Left cardiac atrium (tissue), 4 donors: ENCODE measurements at regions not wholly inside any gene's neighbourhood (a gene's known extent, or its start where the extent isn't known, plus 50 kb on each side); places are given as distances from the start of the nearest gene placed in this dataset.
"Not testable (repeated sequence)": the region's sequence is repeated elsewhere in the genome, so short reads cannot be mapped to it uniquely, and the experiment has no call there.

ENCODE experiments used
- ATAC-seq, 2 donors: fragments of 200-7000 bp; cut with Tn5 transposase; one replicate each; pipeline ENCODE4 v1.9.1; 2020; ENCODE audit warnings: mild to moderate bottlenecking in 2 of 2, moderate library complexity in 2 of 2
- DNase-seq: peaks from one replicate; pipeline ENCODE4 v3.0.0-alpha.2; 2020
- intact Hi-C, 2 donors: fragments of 100-400 bp; cut with DNase I; formaldehyde crosslinking; loops; one replicate each; pipeline versions ENCODE4 v1.14.1 to v1.15.1; 2022 to 2023
- donor health status: DM: no; HTN: yes; CAD: no.
- donor health status: DM: no; HTN: yes; CAD: no; lungs with severe emphysema.
- donor health status: DM: yes; HTN: yes; CAD: no.
- donor health status: Dilated cardiomyopathy.

DNA sequence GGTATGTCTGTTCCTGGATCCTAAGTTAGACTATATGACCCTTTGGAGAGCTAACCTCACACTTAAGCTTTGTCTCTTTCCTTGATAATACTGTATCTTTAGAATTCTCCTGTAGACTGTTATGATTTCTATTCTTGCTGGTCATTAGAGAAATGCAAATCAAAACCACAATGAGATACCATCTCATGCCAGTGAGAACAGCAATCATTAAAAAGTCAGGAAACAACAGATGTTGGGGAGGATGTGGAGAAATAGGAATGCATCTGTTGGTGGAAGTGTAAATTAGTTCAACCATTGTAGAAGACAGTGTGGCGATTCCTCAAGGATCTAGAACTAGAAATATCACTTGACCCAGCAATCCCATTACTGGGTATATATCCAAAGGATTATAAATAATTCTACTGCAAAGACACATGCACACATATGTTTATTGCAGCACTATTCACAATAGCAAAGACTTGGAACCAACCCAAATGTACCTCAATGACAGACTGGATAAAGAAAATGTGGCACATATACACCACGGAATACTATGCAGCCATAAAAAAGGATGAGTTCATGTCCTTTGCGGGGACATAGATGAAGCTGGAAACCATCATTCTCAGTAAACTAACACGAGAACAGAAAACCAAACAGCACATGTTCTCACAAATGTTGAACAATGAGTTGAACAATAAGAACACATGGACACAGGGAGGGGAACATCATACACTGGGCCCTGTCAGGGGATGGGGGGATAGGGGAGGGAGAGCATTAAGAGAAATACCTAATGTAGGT lies 867.8 kb upstream of the ADGRB3 start:
- intact Hi-C loops, ATAC-seq, DNase-seq: not testable (repeated sequence)

DNA sequence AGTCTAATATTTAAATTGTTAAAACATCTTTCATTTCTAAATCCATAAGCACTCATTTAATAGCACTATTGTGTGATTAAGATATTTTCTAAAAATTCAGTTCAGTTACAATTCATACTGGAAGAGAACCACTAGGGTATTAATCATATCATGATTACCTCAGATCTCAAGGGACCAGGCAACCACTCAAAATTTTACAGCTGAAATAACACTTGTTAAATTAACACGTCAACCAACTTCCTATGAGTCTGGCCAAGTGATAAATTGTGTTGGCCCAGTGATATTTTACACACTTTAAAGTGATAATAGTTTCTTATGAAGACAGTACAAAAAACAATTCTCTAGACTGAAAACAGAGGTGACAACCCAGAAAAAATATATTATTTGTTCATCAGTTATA lies 869.0 kb upstream of the ADGRB3 start:
- ATAC-seq: peak in 1 of 2 donors; percentile 67
- intact Hi-C loops: no loop called here
- DNase-seq: no peak

DNA sequence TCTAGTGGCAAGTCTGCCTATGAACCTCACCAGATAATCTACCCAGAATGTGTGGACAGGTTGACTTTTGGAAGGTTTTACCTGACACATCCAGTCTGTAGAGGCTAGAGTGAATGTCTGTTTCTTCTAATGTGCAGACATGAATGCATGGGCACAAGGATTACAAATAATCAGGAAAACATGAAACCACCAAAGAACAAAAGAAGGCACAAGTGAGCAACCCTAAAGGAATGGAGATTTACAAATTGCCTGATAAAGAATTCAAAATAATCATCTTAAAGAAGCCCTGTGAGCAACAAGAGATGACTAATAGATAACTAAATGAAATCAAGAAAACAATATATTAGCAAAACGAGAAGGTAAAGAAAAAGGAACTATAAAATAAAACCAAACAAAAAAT lies 876.1 kb upstream of the ADGRB3 start:
- no peak for ATAC-seq
- no peak for DNase-seq
- intact Hi-C loops: no loop called here

DNA sequence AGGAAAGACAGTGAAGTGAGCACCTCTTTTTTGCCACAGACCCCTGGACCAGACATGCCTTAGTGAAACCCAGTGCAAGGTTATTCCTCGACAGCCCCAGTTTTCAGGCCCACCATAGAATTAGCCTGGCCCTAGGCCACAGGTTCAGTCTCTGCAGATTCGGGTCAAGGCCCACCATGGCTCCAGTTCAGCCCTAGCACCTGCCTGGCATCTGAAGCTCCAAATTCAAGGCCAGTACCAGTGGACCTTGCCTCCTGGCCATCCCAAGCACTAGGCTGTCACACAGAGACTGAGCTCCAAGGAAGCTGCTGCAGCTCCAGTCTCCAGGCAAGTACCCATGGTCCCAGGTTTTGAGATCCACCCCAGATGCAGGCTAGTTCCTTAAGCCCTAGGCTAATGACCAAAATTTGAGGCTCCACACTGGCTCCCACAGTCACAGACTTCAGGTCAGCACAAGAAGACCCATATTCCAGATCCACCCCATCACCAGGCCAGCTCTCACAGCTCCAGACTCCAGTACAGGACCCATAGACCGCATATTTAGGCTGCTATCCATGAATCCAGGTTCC lies 877.5 kb upstream of the ADGRB3 start:
- DNase-seq (no peak), ATAC-seq (no peak)
- intact Hi-C loops: no loop called here

DNA sequence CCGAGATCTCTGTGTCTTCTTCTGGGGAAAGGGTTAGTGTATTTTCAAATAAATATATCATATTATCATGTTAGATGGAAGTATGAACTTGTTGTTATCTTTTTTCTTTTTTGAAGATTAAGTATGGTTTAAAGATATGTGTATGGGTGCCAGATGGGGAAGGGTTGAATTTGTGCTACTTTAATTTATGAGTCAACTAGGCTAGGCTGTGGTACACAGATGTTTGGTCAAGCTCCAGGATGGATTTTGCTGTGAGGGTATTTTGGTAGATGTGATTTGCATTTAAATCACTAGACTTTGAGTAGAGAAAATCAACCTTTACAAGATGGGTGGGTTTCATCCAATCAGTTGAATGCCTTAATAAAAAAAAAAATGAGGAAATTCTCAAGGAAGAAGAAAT lies 886.6 kb upstream of the ADGRB3 start:
- DNase-seq (no peak), ATAC-seq (no peak)
- intact Hi-C loops: no loop called here

DNA sequence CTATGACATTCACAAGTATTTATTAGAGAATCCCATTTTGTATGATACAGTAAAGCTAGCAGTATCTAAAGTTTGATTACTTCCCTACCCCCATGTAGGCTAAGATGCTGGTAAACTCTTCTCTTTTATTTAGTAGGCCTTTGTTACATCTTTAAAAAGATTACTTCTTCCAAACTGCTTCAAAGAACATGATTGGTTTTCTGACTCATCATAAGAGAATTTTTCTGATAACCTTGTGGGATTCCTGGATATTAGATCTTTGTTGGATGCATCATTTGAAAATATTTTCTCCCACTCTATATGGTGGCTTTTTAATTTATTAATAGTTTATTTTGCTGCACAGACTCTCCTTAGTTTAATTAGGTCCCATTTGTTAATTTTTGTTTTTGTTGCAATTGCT lies 898.3 kb upstream of the ADGRB3 start:
- DNase-seq (no peak), ATAC-seq (no peak)
- intact Hi-C loops: no loop called here

DNA sequence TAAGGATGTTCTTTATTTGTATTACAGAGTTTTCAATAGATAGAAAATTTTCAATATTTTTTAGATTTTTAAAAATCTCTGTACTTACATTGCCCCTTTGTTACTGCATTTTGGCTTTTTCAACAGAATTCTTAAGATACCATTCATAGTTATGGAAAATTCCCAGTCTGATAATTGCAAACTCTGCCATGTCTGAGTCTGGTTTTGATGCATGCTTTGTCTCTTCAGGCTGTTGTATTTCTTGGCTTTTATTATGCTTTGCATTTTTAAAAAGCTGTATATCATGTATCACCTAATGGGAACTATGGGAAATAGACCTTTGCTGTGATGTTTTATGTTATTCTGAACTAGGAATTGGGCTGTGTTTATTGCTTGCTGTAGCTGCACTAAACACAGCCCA lies 898.9 kb upstream of the ADGRB3 start:
- DNase-seq (no peak), ATAC-seq (no peak)
- intact Hi-C loops: no loop called here

DNA sequence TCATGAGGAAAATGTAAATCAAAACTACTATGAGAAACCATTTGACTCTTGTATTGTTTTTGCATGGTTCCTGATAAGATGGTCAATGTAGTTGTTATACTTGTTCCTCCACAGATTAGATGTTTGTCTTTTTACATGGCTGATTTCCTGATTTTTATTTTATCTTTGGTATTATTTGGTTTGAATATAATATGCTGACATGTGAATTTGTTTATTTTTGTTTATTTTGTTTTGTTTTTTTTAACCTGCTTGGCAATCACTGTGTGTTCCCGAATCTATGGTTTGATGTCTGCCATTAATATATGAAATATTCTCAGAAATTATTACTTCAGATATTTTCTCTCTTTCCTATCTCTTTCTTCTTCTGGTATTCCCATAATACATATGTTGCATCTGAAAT lies 899.5 kb upstream of the ADGRB3 start:
- intact Hi-C loops: no loop called here
- ATAC-seq (no peak), DNase-seq (no peak)

DNA sequence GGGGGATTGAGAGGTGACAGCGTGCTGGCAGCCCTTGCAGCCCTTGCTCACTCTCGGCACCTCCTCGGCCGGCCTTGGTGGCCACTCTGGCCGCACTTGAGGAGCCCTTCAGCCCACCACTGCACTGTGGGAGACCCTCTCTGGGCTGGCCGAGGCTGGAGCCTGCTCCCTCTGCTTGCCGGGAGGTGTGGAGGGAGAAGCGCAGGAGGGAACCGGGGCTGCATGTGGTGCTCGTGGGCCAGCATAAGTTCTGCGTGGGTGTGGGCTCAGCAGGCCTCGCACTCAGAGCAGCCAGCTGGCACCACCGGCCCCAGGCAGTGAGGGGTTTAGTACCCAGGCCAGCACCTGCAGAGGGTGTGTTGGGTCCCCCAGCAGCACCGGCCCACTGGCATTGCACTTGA lies 912.2 kb upstream of the ADGRB3 start:
- ATAC-seq (no peak), DNase-seq (peak; percentile 15)
- intact Hi-C loops: no loop called here

DNA sequence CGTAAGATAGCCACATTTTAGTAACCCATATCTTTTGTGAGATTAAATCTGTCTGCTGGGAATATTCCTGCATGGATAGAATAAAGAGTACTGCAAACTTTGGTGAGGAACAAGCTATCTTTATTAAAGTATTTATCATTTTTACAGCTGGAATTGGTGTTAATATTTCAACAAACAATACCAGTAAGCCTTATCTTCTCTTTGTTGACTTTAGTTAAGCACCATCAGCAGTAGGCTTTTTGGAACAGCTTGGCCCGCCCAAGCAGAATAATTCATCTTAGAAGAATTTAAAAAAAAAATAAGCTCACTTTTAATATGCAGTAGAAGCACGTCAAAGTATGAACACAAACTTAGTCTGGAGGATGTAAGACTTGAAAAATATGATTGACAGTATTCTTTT lies 917.8 kb upstream of the ADGRB3 start:
- DNase-seq (no peak), ATAC-seq (peak in 1 of 2 donors; percentile 73)
- intact Hi-C loops: no loop called here

DNA sequence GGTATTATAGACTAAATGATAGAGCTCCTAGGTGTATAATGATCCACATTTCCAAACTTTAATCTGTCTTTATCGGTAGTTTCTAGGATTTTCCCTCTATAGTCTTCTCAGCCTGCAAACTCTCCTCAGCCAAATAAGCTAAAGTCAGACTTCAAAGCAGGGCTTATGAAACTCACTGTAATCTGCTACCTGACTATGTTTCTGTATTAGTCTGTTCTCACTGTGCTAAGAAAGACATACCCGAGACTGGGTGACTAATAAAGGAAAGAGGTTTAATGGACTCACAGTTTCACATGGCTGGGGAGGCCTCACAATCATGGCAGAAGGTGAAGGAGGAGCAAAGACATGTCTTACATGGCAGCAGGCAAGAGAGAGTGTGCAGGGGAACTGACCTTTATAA lies 928.7 kb upstream of the ADGRB3 start:
- ATAC-seq (no peak), DNase-seq (no peak)
- intact Hi-C loops: no loop called here

DNA sequence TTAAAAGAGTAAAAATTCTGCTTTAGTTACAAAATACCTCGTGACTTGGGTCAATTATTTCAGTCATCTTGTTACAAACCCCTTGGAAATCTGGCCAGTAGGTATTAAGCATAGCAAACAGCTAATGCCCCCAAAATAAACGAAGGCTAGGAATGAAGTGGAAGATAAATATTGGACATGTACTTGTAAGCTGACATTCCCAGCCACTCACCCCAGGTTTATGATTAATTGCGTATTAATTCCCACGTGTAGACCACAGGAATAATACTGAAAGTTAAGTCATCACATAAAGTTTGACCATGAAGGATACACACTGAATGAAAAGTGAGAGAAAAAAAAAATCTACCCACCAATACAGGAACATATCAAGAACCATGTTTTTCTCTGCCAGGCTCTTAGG lies 936.5 kb upstream of the ADGRB3 start:
- DNase-seq (no peak), ATAC-seq (no peak)
- intact Hi-C loops: no loop called here

DNA sequence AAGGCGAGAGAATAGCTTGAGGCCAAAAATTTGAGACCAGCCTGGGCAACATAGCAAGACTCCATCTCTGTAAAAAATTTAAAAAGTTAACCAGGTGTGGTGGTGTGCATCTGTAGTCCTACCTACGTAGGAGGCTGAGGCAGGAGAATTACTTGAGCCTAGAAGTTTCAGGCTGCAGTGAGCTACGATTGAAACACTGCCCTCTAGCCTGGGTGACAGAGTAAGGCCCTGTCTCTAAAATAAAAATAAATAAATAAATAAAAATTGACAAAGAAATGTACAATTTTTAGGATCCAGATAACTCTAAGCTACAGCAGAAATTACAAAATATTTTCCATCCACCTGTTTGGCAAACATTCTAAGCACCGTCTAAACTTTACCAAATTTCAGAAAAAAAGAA lies 941.0 kb upstream of the ADGRB3 start:
- intact Hi-C loops: no loop called here
- ATAC-seq: no peak
- DNase-seq: no peak

DNA sequence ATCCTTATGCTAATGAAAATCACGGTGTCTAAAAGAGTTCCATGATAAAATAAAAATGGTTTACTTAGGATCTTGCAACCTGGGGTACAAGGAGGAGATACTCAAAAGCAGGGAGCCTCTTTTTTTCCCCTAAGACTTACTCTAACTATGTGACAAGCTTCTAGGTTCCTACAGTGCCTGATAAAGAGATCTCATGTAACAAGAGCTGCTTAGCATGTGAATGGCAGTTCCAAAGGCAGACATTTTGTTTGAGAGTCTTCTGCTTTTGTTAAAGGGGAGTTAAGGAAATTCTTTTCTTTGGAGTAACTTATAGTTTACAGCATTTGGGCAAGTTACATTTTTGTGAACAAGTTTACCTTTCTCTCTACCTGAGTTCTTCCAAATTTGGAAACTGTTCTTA lies 945.8 kb upstream of the ADGRB3 start:
- no peak for DNase-seq
- intact Hi-C loops: no loop called here
- no peak for ATAC-seq

DNA sequence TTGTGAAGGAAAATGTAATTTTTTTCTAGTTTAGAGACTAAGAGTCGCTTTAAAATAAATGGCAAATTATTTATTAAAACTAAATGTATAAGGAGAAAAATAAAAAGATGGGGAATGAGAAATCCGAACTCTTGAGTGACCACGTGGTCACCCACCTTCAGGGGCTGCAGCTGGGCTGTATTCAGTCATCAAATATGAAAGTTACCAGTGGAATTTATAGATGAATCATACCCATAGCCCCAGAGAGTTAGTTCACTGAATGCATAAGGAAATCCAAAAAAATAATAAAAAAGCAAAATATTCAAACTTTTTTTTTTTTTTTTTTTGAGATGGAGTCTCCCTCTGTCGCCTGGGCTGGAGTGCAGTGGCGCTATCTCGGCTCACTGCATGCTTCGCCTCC lies 947.7 kb upstream of the ADGRB3 start:
- intact Hi-C loops: no loop called here
- no peak for DNase-seq
- no peak for ATAC-seq

DNA sequence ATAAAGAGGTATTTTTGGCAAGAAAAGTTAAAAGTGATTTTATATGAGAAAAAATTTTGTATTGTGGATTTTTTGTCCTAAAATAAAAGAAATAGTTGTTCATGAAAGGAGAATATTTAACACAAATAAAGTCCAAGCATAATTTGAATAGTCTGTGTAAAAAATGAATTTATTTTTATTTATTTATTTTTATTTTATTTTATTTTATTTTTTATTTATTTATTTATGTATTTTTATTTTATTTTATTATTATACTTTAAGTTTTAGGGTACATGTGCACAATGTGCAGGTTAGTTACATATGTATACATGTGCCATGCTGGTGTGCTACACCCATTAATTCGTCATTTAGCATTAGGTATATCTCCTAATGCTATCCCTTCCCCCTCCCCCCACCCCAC lies 948.9 kb upstream of the ADGRB3 start:
- DNase-seq, ATAC-seq, intact Hi-C loops: not testable (repeated sequence)

DNA sequence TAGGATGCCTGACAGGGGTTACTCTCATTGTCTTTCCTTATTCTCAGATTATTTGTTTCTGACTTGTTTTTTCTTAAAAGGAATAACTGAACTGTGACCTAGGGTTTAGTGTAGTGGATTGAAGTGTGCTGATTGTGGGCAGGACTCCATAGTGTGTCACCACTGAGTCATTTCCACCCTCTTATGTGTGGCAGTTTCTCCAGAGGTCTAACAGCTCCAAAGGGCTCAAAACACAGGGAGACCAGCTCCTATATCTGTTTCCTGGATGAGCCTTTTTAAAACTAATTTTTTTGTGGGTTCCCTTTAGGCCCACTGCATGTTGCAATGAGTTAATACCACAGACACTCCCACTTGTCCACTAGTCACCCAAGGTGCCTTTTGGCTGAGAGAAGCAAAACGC lies 951.1 kb upstream of the ADGRB3 start:
- DNase-seq (no peak), ATAC-seq (no peak)
- intact Hi-C loops: no loop called here

DNA sequence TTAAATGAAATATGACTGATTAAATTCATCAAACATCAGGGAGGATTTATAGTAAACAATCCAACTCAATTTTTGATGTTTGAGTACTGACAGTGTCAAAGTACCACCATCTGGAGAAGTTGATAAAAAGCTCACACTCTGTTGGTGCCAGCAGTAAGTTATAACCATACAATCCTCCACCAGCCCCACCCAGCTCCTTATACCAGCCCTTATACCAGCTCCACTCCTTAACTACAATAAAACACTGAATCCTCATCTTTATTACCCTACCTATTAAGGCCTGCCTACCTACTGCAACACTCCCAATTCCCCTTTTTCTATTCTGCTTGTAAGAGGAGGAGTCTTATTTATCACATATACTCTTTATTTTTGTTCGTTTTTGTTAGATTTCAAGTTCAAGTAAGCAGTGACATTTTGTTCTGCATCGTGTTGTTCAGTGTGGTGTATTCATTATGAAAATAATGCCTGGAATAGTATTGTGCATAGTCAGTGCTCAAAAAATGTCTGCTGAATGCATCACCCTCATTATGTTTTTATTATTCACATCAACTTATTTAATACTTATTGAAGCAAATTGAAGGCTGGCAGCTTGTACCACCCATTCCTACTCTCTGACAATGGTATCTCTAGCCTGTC lies 954.7 kb upstream of the ADGRB3 start:
- intact Hi-C loops: no loop called here

DNA sequence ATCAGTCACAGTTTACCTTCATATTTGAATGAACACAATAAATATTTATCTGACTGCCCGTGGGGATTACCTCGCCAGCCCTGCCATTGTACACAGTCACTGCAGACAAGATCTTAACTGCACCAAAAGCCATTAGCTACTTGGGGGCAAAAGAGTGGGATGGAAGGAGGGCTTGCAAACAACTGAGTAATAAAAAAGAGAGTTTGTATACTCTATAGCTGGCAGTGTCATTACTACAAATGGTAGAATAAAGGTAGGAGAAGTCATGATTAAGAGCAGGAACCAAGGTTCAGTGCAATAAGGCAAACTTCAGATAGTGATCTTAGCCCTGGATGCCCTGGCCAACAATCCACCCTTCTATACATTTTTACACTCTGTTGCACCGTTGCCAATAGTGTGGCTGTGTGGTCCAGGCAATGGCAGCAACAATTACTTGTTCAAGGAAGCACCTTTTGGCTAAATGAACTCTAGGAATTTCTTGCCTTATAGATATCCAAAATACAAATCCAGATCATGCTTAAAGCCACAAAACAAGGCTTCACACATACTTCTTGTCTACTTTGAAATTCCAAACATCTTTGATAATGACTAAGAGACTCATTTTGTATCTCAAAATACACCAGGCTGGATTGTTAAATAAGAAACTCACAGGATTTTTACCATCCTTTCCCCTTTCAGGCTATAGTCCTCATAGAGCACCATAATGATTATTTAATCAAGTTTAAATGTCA lies 955.4 kb upstream of the ADGRB3 start:
- ATAC-seq (no peak), DNase-seq (no peak)
- intact Hi-C loops: no loop called here

More for the DNA sequence above, 954.7 kb upstream of the ADGRB3 start:
- DNase-seq: no peak
- ATAC-seq: no peak

DNA sequence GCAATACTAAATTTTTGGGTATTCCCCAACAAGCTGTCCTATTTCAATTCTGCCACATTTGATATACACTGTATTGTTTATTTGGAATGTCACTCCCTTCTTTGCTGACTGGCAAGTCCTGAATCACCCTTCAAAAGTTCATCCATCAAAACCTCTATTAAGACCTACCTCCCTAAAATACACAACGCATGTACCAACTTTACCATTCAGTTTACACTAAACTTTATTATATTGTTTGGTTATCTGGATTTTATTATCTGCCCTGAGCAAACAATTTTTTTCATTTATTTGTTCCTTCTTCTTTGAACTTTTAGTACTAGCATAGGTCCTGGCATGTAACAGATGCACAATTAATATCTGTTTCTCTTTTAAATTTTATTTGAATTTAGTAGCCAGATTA lies 958.2 kb upstream of the ADGRB3 start:
- DNase-seq: no peak
- intact Hi-C loops: no loop called here
- ATAC-seq: no peak
